Uterus (tissue), 2 donors: ENCODE measurements at regions not wholly inside any gene's neighbourhood (a gene's known extent, or its start where the extent isn't known, plus 50 kb on each side); places are given as distances from the start of the nearest gene placed in this dataset.
"Not testable (repeated sequence)": the region's sequence is repeated elsewhere in the genome, so short reads cannot be mapped to it uniquely, and the experiment has no call there.

Experiments
- CTCF ChIP-seq, 4 experiments: fragments of 200-600 bp in 2 of 4; fragments of 450-650 bp in 2 of 4; sonication (generic) in 2 of 4; IDR thresholded peaks; one replicate each; pipeline ENCODE4 v1.5.1; 2016 to 2019; ENCODE audit warnings: antibody characterized with exemption in 4 of 4, mild to moderate bottlenecking in 2 of 4, moderate library complexity in 1 of 4
- POLR2A ChIP-seq, 2 donors: fragments of 450-650 bp; IDR thresholded peaks; one replicate each; pipeline ENCODE4 v1.6.1; 2016; ENCODE audit warnings: antibody characterized with exemption in 2 of 2, mild to moderate bottlenecking in 1 of 2, moderate library complexity in 1 of 2

GRCh38 chr10:124190476-124190875 is 97.1 kb upstream of the CHST15 start:
- TF ChIP-seq CTCF, POLR2A (IDR thresholded peaks at IDR 0.05): not testable (repeated sequence)
